ENCODE measurements at regions not wholly inside any gene's neighbourhood (a gene's known extent, or its start where the extent isn't known, plus 50 kb on each side); places are given as distances from the start of the nearest gene placed in this dataset.

GRCh38 chr20:48292806-48293205, 507.5 kb upstream of the SULF2 start:
- DNase-seq, result no peak

GRCh38 chr20:48291896-48292295, 506.6 kb upstream of the SULF2 start:
- DNase-seq, result no peak

DNA sequence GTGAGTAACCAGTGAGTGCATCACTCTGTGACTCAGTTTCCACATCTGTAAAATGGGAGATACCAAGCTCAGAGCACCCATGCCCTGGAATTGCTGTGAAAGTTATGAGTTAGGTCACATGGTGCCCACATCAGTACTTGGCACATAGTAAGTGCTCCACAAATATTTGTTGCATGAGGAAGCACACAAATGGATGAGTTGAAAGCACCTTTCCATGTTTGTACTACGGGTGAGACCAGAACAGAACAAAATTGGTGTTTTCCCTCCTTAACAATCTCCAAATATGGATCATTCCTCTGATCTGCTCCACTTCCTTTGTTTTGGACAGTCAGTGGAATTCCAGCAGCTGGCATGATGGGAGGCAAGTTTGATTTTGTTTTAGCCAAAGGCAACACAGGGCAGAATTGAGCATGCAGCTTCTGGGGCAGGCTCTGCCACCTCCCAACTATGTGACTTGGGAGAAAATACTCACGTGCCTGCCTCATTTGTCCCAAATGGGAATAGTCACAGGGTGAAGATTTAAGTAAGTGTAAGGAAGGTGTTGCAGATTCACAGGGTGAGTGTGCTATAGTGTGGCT, 503.7 kb upstream of the SULF2 start:
- no peak for DNase-seq

DNA sequence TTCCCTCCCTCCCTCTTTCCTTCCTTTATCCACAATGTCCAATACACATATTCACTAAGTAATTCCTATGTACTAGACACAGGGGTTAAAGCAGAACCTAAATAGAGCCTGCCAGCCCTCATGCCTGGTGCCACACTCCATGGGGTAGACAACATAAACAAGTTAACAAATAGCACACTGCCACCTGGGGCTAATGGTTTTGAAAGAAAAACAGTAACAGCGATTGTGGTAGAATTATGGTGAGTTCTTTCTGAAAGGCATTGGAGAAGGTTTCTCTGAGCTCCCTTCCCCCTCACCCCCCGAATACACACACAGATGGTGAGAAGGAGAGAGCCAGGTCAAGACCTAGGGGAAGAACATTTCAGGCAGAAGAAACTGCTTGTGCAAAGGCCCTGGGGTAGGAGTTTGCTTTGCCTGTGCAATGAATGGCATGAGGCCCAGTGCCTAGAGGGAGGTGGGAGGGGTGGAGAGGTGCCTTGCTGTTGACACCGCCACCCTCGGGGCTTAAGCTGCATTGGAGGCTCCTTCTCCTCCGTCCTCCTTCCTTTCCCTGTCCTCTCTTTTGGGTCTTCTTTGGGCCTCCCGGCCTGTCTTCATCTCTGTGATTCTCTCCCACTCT, 502.4 kb upstream of the SULF2 start:
- DNase-seq, result no peak

GRCh38 chr20:48287021-48287494, 501.8 kb upstream of the SULF2 start:
- no peak for DNase-seq

GRCh38 chr20:48286601-48287000, 501.3 kb upstream of the SULF2 start:
- no peak for DNase-seq

GRCh38 chr20:48285656-48286055, 500.4 kb upstream of the SULF2 start:
- no peak for DNase-seq

DNA sequence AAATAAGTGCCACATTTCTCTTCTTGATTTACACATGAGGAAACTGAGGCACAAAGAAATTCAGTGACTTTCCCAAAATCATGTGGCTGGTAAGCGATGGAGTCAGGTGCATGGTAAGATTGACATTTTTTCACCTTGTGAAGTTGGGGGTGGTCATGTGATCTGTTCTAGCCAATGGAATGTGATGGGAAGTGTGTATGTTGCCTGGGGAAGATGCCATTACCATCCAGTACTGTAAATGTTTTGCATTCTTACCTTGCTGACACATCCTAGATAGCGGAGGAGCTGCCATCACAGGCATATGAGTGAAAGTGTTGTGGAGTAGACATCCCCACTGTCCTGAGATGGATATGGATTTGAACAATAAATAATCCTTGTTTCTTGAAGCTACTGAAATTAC, 499.6 kb upstream of the SULF2 start:
- no peak for DNase-seq

DNA sequence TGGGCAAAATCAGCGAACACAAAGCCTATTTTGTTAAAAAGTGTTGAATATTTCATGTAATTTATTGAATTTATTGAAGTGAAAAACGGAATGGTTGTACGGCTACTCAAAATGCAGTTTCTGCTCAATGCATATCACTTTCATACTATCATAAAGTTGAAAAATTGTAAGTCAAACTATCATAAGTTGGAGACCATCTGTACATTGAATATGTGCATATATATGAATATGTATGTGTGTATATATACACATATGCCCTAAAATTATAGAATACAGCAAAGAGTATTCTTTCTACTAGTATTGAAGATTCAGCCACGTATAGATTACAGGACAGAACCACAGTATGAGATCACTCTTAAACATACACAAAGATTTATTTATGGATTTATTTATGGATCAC, 499.0 kb upstream of the SULF2 start:
- no peak for DNase-seq

GRCh38 chr20:48283470-48284110, 498.3 kb upstream of the SULF2 start:
- no peak for DNase-seq

GRCh38 chr20:48282591-48283228, 497.4 kb upstream of the SULF2 start:
- DNase-seq, result no peak

- DNase-seq, result no peak
Observed at GRCh38 chr20:48281501-48281900, 496.2 kb upstream of the SULF2 start.

GRCh38 chr20:48278961-48279481, 493.7 kb upstream of the SULF2 start:
- DNase-seq, result no peak

DNA sequence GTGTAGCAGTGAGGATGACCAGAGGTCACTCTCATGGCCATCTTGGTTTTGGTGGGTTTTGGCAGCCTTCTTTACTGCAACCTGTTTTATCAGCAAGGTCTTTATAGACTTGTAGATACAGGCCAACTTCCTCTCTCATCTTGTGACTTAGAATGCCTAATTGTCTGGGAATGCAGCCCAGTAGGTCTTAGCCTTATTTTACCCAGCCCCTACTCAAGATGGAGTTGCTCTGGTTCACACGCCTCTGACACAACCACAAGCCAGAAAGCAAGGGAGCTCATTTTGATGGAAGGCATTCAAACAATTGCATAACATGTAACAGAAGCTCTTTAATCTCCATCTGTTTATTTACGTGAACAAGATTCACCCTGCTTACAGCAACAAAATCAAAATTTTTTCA, 492.0 kb upstream of the SULF2 start:
- no peak for DNase-seq

- no peak for DNase-seq
Observed at GRCh38 chr20:48276021-48276342, 490.7 kb upstream of the SULF2 start.

GRCh38 chr20:48275286-48276020, 490.2 kb upstream of the SULF2 start:
- DNase-seq, result no peak

GRCh38 chr20:48273843-48274242, 488.6 kb upstream of the SULF2 start:
- no peak for DNase-seq

DNA sequence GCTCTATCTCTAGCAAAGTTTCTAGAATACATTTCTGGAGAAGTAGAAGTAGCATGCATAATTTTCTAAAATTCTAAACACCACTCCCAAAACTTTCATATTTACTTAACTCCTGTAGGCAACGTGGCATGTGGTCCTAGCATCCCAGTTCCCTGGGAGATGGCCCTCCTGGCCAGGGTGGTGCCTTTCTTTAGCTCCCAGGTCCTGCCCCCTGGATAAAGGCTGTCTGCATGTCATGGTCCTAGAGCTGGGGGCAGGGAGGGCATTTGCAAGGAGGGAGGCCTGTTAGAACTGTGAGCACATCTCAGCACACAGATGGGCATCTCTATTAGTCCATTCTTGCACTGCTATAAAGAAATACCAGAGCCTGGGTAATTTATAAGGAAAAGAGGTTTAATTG, 485.6 kb upstream of the SULF2 start:
- no peak for DNase-seq

- DNase-seq, result no peak
Observed at GRCh38 chr20:48267860-48268633, 482.8 kb upstream of the SULF2 start.

DNA sequence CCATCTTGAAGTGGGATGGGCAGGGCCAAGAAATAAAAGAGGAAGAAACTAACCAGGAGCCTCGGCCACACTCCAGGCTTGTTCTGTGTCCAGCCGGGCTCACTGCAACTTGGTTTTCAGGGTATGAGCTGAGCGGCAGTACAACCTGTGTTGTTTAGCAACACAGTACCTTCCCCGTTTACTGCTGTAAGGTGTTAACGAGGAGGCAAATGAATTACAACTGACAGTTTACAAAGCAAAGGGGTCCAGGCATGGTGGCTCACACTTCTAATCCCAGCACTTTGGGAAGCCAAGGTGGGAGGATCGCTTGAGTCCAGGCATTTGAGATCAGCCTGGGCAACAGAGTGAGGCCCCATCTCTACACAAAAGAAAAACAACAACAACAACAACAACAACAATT, 481.3 kb upstream of the SULF2 start:
- DNase-seq, result no peak

GRCh38 chr20:48265791-48266190, 480.5 kb upstream of the SULF2 start:
- DNase-seq, result no peak

GRCh38 chr20:48262955-48263354, 477.7 kb upstream of the SULF2 start:
- no peak for DNase-seq

Measured in CD4-positive, alpha-beta T cell treated with Interferon alpha-2 for 1 hour (primary cell).